ENCODE measurements at regions not wholly inside any gene's neighbourhood (a gene's known extent, or its start where the extent isn't known, plus 50 kb on each side); places are given as distances from the start of the nearest gene placed in this dataset.

DNA sequence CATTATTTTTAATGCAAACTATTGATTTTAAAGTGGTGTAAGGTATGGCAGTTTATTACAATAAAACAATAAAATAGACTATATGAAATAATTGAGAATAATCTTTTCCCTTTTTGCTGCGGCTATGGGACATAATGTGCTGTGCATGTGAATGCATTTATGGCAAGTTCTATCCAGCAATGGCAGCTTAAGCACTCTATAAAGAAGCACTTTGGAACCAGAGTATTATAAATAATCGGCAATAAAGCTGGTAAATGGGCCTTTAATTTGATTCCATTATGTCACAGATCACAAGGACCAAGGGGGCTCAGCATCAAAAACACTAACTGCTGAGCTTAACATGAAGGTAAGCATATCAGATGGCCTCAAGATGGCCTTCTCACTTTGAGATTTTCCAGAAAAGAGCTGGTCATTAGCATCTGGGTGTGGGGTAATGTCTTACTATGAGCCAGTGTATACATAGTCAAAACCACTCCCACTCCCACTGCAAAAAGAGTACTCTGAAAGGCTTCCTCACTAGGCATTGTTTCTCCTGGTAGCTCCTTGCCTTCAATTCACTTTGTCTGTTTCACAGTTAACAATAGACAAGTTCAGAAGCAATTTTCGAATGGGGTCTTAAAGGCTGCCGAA is 97.1 kb upstream of the ASTN2 start:
- TF ChIP-seq EZH2phosphoT487 (IDR thresholded peaks at IDR 0.05; ENCODE audit: borderline replicate concordance, low read depth, low read length) = no peak
- TF ChIP-seq, protein P1, sequence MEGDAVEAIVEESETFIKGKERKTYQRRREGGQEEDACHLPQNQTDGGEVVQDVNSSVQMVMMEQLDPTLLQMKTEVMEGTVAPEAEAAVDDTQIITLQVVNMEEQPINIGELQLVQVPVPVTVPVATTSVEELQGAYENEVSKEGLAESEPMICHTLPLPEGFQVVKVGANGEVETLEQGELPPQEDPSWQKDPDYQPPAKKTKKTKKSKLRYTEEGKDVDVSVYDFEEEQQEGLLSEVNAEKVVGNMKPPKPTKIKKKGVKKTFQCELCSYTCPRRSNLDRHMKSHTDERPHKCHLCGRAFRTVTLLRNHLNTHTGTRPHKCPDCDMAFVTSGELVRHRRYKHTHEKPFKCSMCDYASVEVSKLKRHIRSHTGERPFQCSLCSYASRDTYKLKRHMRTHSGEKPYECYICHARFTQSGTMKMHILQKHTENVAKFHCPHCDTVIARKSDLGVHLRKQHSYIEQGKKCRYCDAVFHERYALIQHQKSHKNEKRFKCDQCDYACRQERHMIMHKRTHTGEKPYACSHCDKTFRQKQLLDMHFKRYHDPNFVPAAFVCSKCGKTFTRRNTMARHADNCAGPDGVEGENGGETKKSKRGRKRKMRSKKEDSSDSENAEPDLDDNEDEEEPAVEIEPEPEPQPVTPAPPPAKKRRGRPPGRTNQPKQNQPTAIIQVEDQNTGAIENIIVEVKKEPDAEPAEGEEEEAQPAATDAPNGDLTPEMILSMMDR (conservative IDR thresholded peaks at IDR 0.05; ENCODE audit: low read length) = no peak
- POLR2A ChIA-PET = interaction anchor here (0.7 to 0.8 kb wide), 2 partner anchors 18 to 59 kb away, joined by 3 read pairs; no protein-coding TSS in a partner anchor
- no peaks in the 10 kb centered on the region for H3K9me2 ChIP-seq (ENCODE audit: insufficient read depth, low read length)
- no peak for DNase-seq (ENCODE audit: low spot score)
- BruUV-seq (replicated peaks) = no TSS peak
- H3K4me2 ChIP-seq (ENCODE audit: low read length) = no peak overlapping the region
- H3K4me1 ChIP-seq (ENCODE audit: insufficient read depth, low read length, poor library complexity, severe bottlenecking) = no peaks in the 10 kb centered on the region
- CTCF ChIA-PET (ENCODE audit: unreplicated experiment) = no interaction called here
- no peak overlapping the region for H2AFZ ChIP-seq (ENCODE audit: low read length)
- H3K9me3 ChIP-seq (ENCODE audit: low read length) = no peaks in the 10 kb centered on the region
- H3K36me3 ChIP-seq (ENCODE audit: insufficient read depth, low read length) = no peaks in the 10 kb centered on the region
- no peaks in the 10 kb centered on the region for H3K79me2 ChIP-seq (ENCODE audit: insufficient read depth, low read depth, low read length)
- H3K27ac ChIP-seq (ENCODE audit: low read depth, low read length, poor library complexity, severe bottlenecking) = no peak overlapping the region
- intact Hi-C loops (cut with micrococcal nuclease; ENCODE audit: unreplicated experiment) = no loop called here
- no peak overlapping the region for H3K4me3 ChIP-seq (ENCODE audit: low read depth, low read length, poor library complexity, severe bottlenecking)
- no peaks in the 10 kb centered on the region for H4K20me1 ChIP-seq (ENCODE audit: insufficient read depth, low read length)

DNA sequence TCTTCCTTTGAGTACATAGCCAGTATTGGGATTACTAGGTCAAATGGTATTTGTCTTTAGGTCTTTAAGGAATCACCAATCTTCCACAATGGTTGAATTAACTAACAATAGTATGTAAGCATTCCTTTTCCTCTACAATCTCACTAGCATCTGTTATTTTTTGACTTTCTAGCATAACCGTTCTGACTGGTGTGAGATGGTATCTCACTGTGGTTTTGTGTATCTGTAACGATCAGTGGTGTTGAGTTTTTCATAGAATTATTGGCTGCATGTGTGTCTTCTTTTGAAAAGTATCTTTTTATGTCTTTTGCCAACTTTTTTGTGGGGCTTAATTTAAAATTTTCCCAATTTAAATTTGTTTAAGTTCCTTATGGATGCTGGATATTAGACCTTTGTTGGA is 81.5 kb upstream of the ASTN2 start:
- Histone ChIP-seq H3K36me3 (ENCODE audit: insufficient read depth, low read length) (no peaks in the 10 kb centered on the region), H3K4me1 (ENCODE audit: insufficient read depth, low read length, poor library complexity, severe bottlenecking) (no peaks in the 10 kb centered on the region), H4K20me1 (ENCODE audit: insufficient read depth, low read length) (no peaks in the 10 kb centered on the region), H2AFZ (ENCODE audit: low read length) (no peak overlapping the region), H3K9me3 (ENCODE audit: low read length) (no peaks in the 10 kb centered on the region), H3K4me2 (ENCODE audit: low read length) (no peak overlapping the region), H3K27ac (ENCODE audit: low read depth, low read length, poor library complexity, severe bottlenecking) (no peak overlapping the region), H3K4me3 (ENCODE audit: low read depth, low read length, poor library complexity, severe bottlenecking) (no peak overlapping the region), H3K79me2 (ENCODE audit: insufficient read depth, low read depth, low read length) (no peaks in the 10 kb centered on the region), H3K9me2 (ENCODE audit: insufficient read depth, low read length) (no peaks in the 10 kb centered on the region)
- POLR2A ChIA-PET = no interaction called here
- CTCF ChIA-PET (ENCODE audit: unreplicated experiment) = no interaction called here
- TF ChIP-seq EZH2phosphoT487 (IDR thresholded peaks at IDR 0.05; ENCODE audit: borderline replicate concordance, low read depth, low read length) = no peak
- TF ChIP-seq, protein P1 (conservative IDR thresholded peaks at IDR 0.05; ENCODE audit: low read length) = no peak
- BruUV-seq (replicated peaks) = no TSS peak
- no peak for DNase-seq (ENCODE audit: low spot score)
- intact Hi-C loops (cut with micrococcal nuclease; ENCODE audit: unreplicated experiment) = no loop called here

DNA sequence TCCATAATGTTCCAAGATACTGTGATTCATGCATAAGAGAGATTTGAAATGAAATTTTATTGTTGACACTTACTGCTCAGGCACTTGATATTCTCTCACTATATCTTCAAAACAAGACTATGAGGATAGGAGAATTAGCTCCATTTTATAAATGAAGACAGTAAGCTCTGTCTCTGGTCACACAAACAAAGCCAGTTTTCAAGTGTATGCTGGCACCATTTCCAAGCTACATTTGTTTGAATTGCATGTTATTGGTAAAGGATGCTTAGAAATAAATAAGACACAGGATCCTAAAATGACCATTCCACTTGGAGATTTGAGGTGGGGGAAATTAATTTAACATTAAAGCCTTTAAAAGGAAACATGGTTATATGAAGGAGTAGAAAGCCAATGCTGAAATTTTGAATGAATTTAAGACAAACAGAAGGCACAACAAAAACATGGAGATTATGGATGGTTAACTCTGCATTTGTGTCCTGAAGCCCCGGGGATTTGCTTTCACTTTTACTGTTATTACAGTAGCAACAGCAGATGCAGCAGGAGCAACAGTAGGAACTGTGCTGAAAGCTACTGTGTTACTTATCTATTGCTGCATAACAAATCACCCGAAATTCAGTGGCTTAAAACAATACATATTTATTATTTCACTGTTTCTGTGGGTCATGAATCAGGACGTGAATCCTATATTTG is 79.7 kb upstream of the ASTN2 start:
- POLR2A ChIA-PET = interaction anchor here (0.6 to 1.1 kb wide), 5 partner anchors 8 to 1986 kb away, joined by 3 to 7 read pairs (median 3); no protein-coding TSS in a partner anchor
- H3K36me3 ChIP-seq (ENCODE audit: insufficient read depth, low read length) = no peaks in the 10 kb centered on the region
- CTCF ChIA-PET (ENCODE audit: unreplicated experiment) = no interaction called here
- TF ChIP-seq, protein P1 (conservative IDR thresholded peaks at IDR 0.05; ENCODE audit: low read length) = no peak
- TF ChIP-seq EZH2phosphoT487 (IDR thresholded peaks at IDR 0.05; ENCODE audit: borderline replicate concordance, low read depth, low read length) = no peak
- H4K20me1 ChIP-seq (ENCODE audit: insufficient read depth, low read length) = no peaks in the 10 kb centered on the region
- H2AFZ ChIP-seq (ENCODE audit: low read length) = no peak overlapping the region
- intact Hi-C loops (cut with micrococcal nuclease; ENCODE audit: unreplicated experiment) = no loop called here
- no peaks in the 10 kb centered on the region for H3K9me3 ChIP-seq (ENCODE audit: low read length)
- DNase-seq (ENCODE audit: low spot score) = no peak
- H3K4me1 ChIP-seq (ENCODE audit: insufficient read depth, low read length, poor library complexity, severe bottlenecking) = no peaks in the 10 kb centered on the region
- no peak overlapping the region for H3K4me2 ChIP-seq (ENCODE audit: low read length)
- no peaks in the 10 kb centered on the region for H3K79me2 ChIP-seq (ENCODE audit: insufficient read depth, low read depth, low read length)
- H3K4me3 ChIP-seq (ENCODE audit: low read depth, low read length, poor library complexity, severe bottlenecking) = no peak overlapping the region
- BruUV-seq (replicated peaks) = no TSS peak
- H3K27ac ChIP-seq (ENCODE audit: low read depth, low read length, poor library complexity, severe bottlenecking) = no peak overlapping the region
- no peaks in the 10 kb centered on the region for H3K9me2 ChIP-seq (ENCODE audit: insufficient read depth, low read length)
